GM06990 (cell line): ENCODE measurements at regions not wholly inside any gene's neighbourhood (a gene's known extent, or its start where the extent isn't known, plus 50 kb on each side); places are given as distances from the start of the nearest gene placed in this dataset.
"Not testable (repeated sequence)": the region's sequence is repeated elsewhere in the genome, so short reads cannot be mapped to it uniquely, and the experiment has no call there.

ENCODE experiments used
- DNase-seq: peaks from one replicate; pipeline ENCODE4 v3.0.0-alpha.2; 2011; ENCODE audit not compliant: insufficient read length; ENCODE audit errors: extremely low read depth
- H3K27me3 ChIP-seq: replicated peaks from 2 replicates; pipeline ENCODE4 v1.6.0; 2011; ENCODE audit warnings: low read length; ENCODE audit not compliant: control insufficient read depth, insufficient read depth
- H3K36me3 ChIP-seq: 2 replicates; pipeline ENCODE4 v1.5.1; 2011; ENCODE audit warnings: low read length; ENCODE audit not compliant: control insufficient read depth, insufficient read depth
- H3K4me3 ChIP-seq: replicated peaks from 2 replicates; pipeline ENCODE4 v1.5.1; 2011; ENCODE audit warnings: low read depth, mild to moderate bottlenecking, control low read depth, low read length
- CTCF ChIP-seq: IDR thresholded peaks from 2 replicates; pipeline ENCODE4 v1.5.1; 2011; ENCODE audit warnings: low read length, control low read depth, mild to moderate bottlenecking, inconsistent platforms; ENCODE audit not compliant: insufficient read depth, poor library complexity, severe bottlenecking

GRCh38 chr1:60695716-60696171, 386.6 kb upstream of the NFIA start:
- no peak for DNase-seq
- Histone ChIP-seq H3K36me3 (no peaks in the 10 kb centered on the region), H3K27me3 (no peaks in the 10 kb centered on the region), H3K4me3 (no peak overlapping the region)
- TF ChIP-seq CTCF, result no peak

GRCh38 chr1:60694980-60695379, 387.4 kb upstream of the NFIA start:
- no peak for DNase-seq
- TF ChIP-seq CTCF, result no peak
- Histone ChIP-seq H3K4me3 (no peak overlapping the region), H3K27me3 (no peaks in the 10 kb centered on the region), H3K36me3 (no peaks in the 10 kb centered on the region)

GRCh38 chr1:60692031-60692430, 390.3 kb upstream of the NFIA start:
- no peaks in the 10 kb centered on the region for H3K27me3 ChIP-seq
- DNase-seq, result no peak
- H3K4me3 ChIP-seq, result no peak overlapping the region
- no peak for TF ChIP-seq CTCF
- no peaks in the 10 kb centered on the region for H3K36me3 ChIP-seq

- not testable (repeated sequence) for DNase-seq, H3K27me3 ChIP-seq, H3K4me3 ChIP-seq, H3K36me3 ChIP-seq
These were observed 394.1 kb upstream of the NFIA start for GRCh38 chr1:60688221-60688620.

- H3K4me3 ChIP-seq, result no peak overlapping the region
- TF ChIP-seq CTCF, result no peak
- no peaks in the 10 kb centered on the region for H3K36me3 ChIP-seq
- no peak for DNase-seq
- H3K27me3 ChIP-seq, result no peaks in the 10 kb centered on the region
These were observed 401.1 kb upstream of the NFIA start for GRCh38 chr1:60681095-60681860.

GRCh38 chr1:60679524-60680375, 402.6 kb upstream of the NFIA start:
- no peak for TF ChIP-seq CTCF
- no peak for DNase-seq
- Histone ChIP-seq H3K4me3 (no peak overlapping the region), H3K27me3 (no peaks in the 10 kb centered on the region), H3K36me3 (no peaks in the 10 kb centered on the region)
